ENCODE measurements at regions not wholly inside any gene's neighbourhood (a gene's known extent, or its start where the extent isn't known, plus 50 kb on each side); places are given as distances from the start of the nearest gene placed in this dataset.
"Not testable (repeated sequence)": the region's sequence is repeated elsewhere in the genome, so short reads cannot be mapped to it uniquely, and the experiment has no call there.

GRCh38 chr1:214715126-214715525, 112.1 kb downstream of the CENPF start:
- DNase-seq = no peak

GRCh38 chr1:214717351-214717750, 114.4 kb downstream of the CENPF start:
- no peak for DNase-seq

GRCh38 chr1:214718724-214719123, 115.7 kb downstream of the CENPF start:
- no peak for DNase-seq

GRCh38 chr1:214719207-214719606, 116.2 kb downstream of the CENPF start:
- DNase-seq = no peak

GRCh38 chr1:214720561-214720960, 117.6 kb downstream of the CENPF start:
- DNase-seq = no peak

GRCh38 chr1:214727274-214727673, 124.3 kb downstream of the CENPF start:
- DNase-seq = no peak

- no peak for DNase-seq
Observed at GRCh38 chr1:214739621-214740238, 136.7 kb downstream of the CENPF start.

- DNase-seq = no peak
Observed at GRCh38 chr1:214740471-214740870, 137.5 kb downstream of the CENPF start.

GRCh38 chr1:214747050-214747635, 144.1 kb downstream of the CENPF start:
- no peak for DNase-seq

- DNase-seq = no peak
Observed at GRCh38 chr1:214753236-214753852, 150.3 kb downstream of the CENPF start.

- no peak for DNase-seq
Observed at GRCh38 chr1:214761030-214761429, 158.0 kb downstream of the CENPF start.

GRCh38 chr1:214762902-214763301, 159.9 kb downstream of the CENPF start:
- no peak for DNase-seq

- DNase-seq = no peak
Observed at GRCh38 chr1:214764502-214764901, 161.5 kb downstream of the CENPF start.

GRCh38 chr1:214767221-214767620, 164.2 kb downstream of the CENPF start:
- no peak for DNase-seq

- not testable (repeated sequence) for DNase-seq
Observed at GRCh38 chr1:214769666-214770065, 166.7 kb downstream of the CENPF start.

GRCh38 chr1:214777364-214777763, 174.4 kb downstream of the CENPF start:
- DNase-seq = no peak

- no peak for DNase-seq
Observed at GRCh38 chr1:214791961-214792360, 189.0 kb downstream of the CENPF start.

GRCh38 chr1:214792527-214793186, 189.7 kb downstream of the CENPF start:
- no peak for DNase-seq

- no peak for DNase-seq
Observed at GRCh38 chr1:214793708-214794107, 190.7 kb downstream of the CENPF start.

GRCh38 chr1:214801191-214801590, 198.2 kb downstream of the CENPF start:
- no peak for DNase-seq

GRCh38 chr1:214808845-214809460, 206.0 kb downstream of the CENPF start:
- DNase-seq = no peak

GRCh38 chr1:214816603-214817002, 213.6 kb downstream of the CENPF start:
- no peak for DNase-seq
